A549 (cell line): ENCODE measurements at regions not wholly inside any gene's neighbourhood (a gene's known extent, or its start where the extent isn't known, plus 50 kb on each side); places are given as distances from the start of the nearest gene placed in this dataset.

ENCODE experiments used
- ATAC-seq, 2 experiments: fragments of 200-7000 bp in 1 of 2; fragments of >200 bp in 1 of 2; cut with Nextera tagmentation in 1 of 2; cut with Tn5 transposase in 1 of 2; 3 replicates each; pipeline versions ENCODE4 v1.8.0 to v1.9.1; 2018 to 2020; ENCODE audit warnings: mild to moderate bottlenecking in 1 of 2, moderate library complexity in 1 of 2
- CTCF ChIA-PET: fragments of 300-600 bp; sonication (Branson Sonifier 250); formaldehyde crosslinking; extraction: SDS; loops from one replicate; lab custom pipeline; 2021; ENCODE audit warnings: antibody characterized with exemption, inconsistent platforms; lab: Yijun Ruan, JAX
- POLR2A ChIA-PET: fragments of 350-600 bp; formaldehyde crosslinking; extraction: SDS; loops from one replicate; lab custom pipeline; 2021; ENCODE audit warnings: antibody characterized with exemption, inconsistent platforms; lab: Yijun Ruan, JAX
- DNase-seq, 2 experiments: peaks; one replicate each; pipeline versions ENCODE4 v3.0.0 to v3.0.0-alpha.2; 2011 to 2016; ENCODE audit warnings: low read depth in 1 of 2, low spot score in 1 of 2
- FAIRE-seq: peaks from 2 replicates; lab custom pipeline; 2011; peaks lifted over from hg19 to GRCh38; lab: Jason Lieb, UNC
- H3K27ac ChIP-seq, 2 experiments: fragments of >200 bp; sonication (Bioruptor Twin); formaldehyde crosslinking; 3 replicates each; pipeline ENCODE4 v1.5.1; 2016 to 2017
- H3K4me1 ChIP-seq: fragments of >200 bp; sonication (Bioruptor Twin); formaldehyde crosslinking; 3 replicates; pipeline ENCODE4 v1.6.1; 2016
- H3K4me2 ChIP-seq: fragments of >200 bp; sonication (Bioruptor Twin); formaldehyde crosslinking; 3 replicates; pipeline ENCODE4 v1.6.1; 2016
- H3K4me3 ChIP-seq: fragments of >200 bp; sonication (Bioruptor Twin); formaldehyde crosslinking; 3 replicates; pipeline ENCODE4 v1.5.1; 2016
- H3K9me3 ChIP-seq: fragments of >200 bp; sonication (Bioruptor Twin); formaldehyde crosslinking; 3 replicates; pipeline ENCODE4 v1.6.1; 2016
- CBX2 ChIP-seq: fragments of 200-600 bp; sonication (generic); IDR thresholded peaks from 2 replicates; pipeline ENCODE4 v1.6.1; 2016; ENCODE audit warnings: low read depth, mild to moderate bottlenecking, borderline replicate concordance
- CTCF ChIP-seq: fragments of >200 bp; sonication (Bioruptor Twin); formaldehyde crosslinking; IDR thresholded peaks from 3 replicates; pipeline ENCODE4 v1.5.1; 2016
- ESRRA ChIP-seq: fragments of 150-350 bp; IDR thresholded peaks from 2 replicates; pipeline ENCODE4 v1.6.1; 2014; ENCODE audit warnings: mild to moderate bottlenecking, low read length, borderline replicate concordance
- FOXS1 ChIP-seq: fragments of 250-450 bp; sonication (Bioruptor Pico); IDR thresholded peaks from 2 replicates; pipeline ENCODE4 v1.5.0; 2020; ENCODE audit warnings: mild to moderate bottlenecking, moderate library complexity
- HES2 ChIP-seq: fragments of >200 bp; sonication (Bioruptor Twin); formaldehyde crosslinking; IDR thresholded peaks from 2 replicates; pipeline ENCODE4 v1.6.1; 2016
- HOXA7 ChIP-seq: fragments of 250-450 bp; sonication (Bioruptor Pico); IDR thresholded peaks from 2 replicates; pipeline ENCODE4 v1.5.0; 2020; ENCODE audit warnings: mild to moderate bottlenecking, moderate library complexity
- HOXB5 ChIP-seq: fragments of 250-450 bp; sonication (Bioruptor Pico); IDR thresholded peaks from 2 replicates; pipeline ENCODE4 v1.5.0; 2020; ENCODE audit warnings: mild to moderate bottlenecking, moderate library complexity
- KDM5A ChIP-seq: fragments of 200-600 bp; sonication (generic); IDR thresholded peaks from 2 replicates; pipeline ENCODE4 v1.6.1; 2016; ENCODE audit warnings: antibody characterized with exemption, mild to moderate bottlenecking
- NFE2L2 ChIP-seq: fragments of 150-350 bp; conservative IDR thresholded peaks from 2 replicates; pipeline ENCODE4 v1.6.1; 2014; ENCODE audit warnings: low read length
- PBX3 ChIP-seq: IDR thresholded peaks from 2 replicates; pipeline ENCODE4 v1.6.1; 2012
- POLR2A ChIP-seq: IDR thresholded peaks from 2 replicates; pipeline ENCODE4 v1.6.1; 2012; ENCODE audit warnings: mild to moderate bottlenecking, low read length
- RAD21 ChIP-seq, 2 experiments: fragments of >200 bp in 1 of 2; sonication (Bioruptor Twin) in 1 of 2; formaldehyde crosslinking in 1 of 2; IDR thresholded peaks in 1 of 2; conservative IDR thresholded peaks in 1 of 2; 2 replicates in 1 of 2; 3 replicates in 1 of 2; pipeline ENCODE4 v1.6.1; 2012 to 2018; ENCODE audit warnings: inconsistent platforms in 1 of 2
- RNF2 ChIP-seq: fragments of 200-600 bp; sonication (generic); IDR thresholded peaks from 2 replicates; pipeline ENCODE4 v1.6.1; 2016; ENCODE audit warnings: low read depth, mild to moderate bottlenecking, antibody characterized with exemption, moderate library complexity, borderline replicate concordance
- SMC3 ChIP-seq: fragments of >200 bp; sonication (Bioruptor Twin); formaldehyde crosslinking; IDR thresholded peaks from 3 replicates; pipeline ENCODE4 v1.6.1; 2018; ENCODE audit warnings: inconsistent platforms
- SREBF2 ChIP-seq: fragments of 450-650 bp; IDR thresholded peaks from 2 replicates; pipeline ENCODE4 v1.6.1; 2014; ENCODE audit warnings: mild to moderate bottlenecking, moderate library complexity
- TP53 ChIP-seq: fragments of 250-450 bp; sonication (Bioruptor Pico); IDR thresholded peaks from 2 replicates; pipeline ENCODE4 v1.5.0; 2021; ENCODE audit warnings: mild to moderate bottlenecking, moderate library complexity
- ZC3H11A ChIP-seq: fragments of 450-650 bp; IDR thresholded peaks from 2 replicates; pipeline ENCODE4 v1.6.1; 2014; ENCODE audit warnings: antibody characterized with exemption, mild to moderate bottlenecking
- ZFP36 ChIP-seq: fragments of 450-650 bp; IDR thresholded peaks from 2 replicates; pipeline ENCODE4 v1.6.1; 2014; ENCODE audit warnings: borderline replicate concordance; ENCODE audit not compliant: partially characterized antibody
- ZNF302 ChIP-seq: fragments of 250-450 bp; sonication (Bioruptor Pico); IDR thresholded peaks from 2 replicates; pipeline ENCODE4 v1.9.0; 2021; ENCODE audit warnings: inconsistent platforms, mild to moderate bottlenecking, moderate library complexity
- ZSCAN20 ChIP-seq: fragments of 250-450 bp; sonication (Bioruptor Pico); IDR thresholded peaks from 2 replicates; pipeline ENCODE4 v1.8.0; 2022; ENCODE audit warnings: mild to moderate bottlenecking, moderate library complexity
- WGBS: methylation state at CpG from one replicate; pipeline ENCODE4 v1.1.6; 2017; ENCODE audit errors: missing lambda C conversion rate; 5-methylcytosine and 5-hydroxymethylcytosine counted together
- TF ChIP-seq, protein P1 (sequence below): fragments of 200-600 bp; sonication (generic); IDR thresholded peaks from 2 replicates; pipeline ENCODE4 v1.6.1; 2016; ENCODE audit warnings: antibody characterized with exemption, mild to moderate bottlenecking, moderate library complexity
- TF ChIP-seq, protein P2 (sequence below): IDR thresholded peaks from 2 replicates; pipeline ENCODE4 v1.6.1; 2012
- TF ChIP-seq, protein P3 (sequence below): IDR thresholded peaks from 2 replicates; pipeline ENCODE4 v1.6.1; 2012; ENCODE audit warnings: low read depth, borderline replicate concordance

DNA sequence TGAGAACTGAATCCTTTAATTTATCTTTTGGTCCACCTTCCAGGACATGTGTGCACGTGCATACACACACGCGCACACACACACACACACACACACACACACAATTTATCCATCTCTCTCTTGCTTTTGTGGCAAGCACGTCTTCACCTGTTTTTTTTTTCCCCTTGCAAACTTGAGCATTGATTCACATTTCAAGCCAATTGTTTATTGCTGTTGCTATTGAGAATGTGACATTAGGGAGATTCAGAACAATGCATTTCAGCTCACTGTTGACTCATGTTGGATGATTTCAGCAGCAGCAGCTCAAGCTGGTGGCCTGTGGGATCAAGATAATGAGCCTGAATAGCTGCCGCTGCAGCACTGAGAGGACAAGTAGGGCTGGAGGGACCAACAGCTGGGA lies 128.9 kb downstream of the SNAPC1 start:
- FAIRE-seq (no peak), ATAC-seq (no peak), DNase-seq (no peak)
- no peak overlapping the region for H3K4me2 ChIP-seq
- 36% methylated on average over 5 of the region's 5 CpGs for WGBS
- no peaks in the 10 kb centered on the region for H3K4me1 ChIP-seq
- no peak for TF ChIP-seq CBX2
- no peak for TF ChIP-seq POLR2A
- TF ChIP-seq KDM5A, result no peak
- no peak for TF ChIP-seq ZSCAN20
- no peak for TF ChIP-seq SMC3
- no peak for TF ChIP-seq FOXS1 (CRISPR knock-in tag)
- TF ChIP-seq NFE2L2, result no peak
- TF ChIP-seq ZC3H11A, result no peak
- POLR2A ChIA-PET, result no interaction called here
- H3K27ac ChIP-seq, result no peak overlapping the region
- H3K9me3 ChIP-seq, result no peaks in the 10 kb centered on the region
- CTCF ChIA-PET, result interaction anchor here (1.9 kb wide), 1 partner anchor 235 kb away, joined by 8 read pairs; no protein-coding TSS in a partner anchor
- no peak overlapping the region for H3K4me3 ChIP-seq

DNA sequence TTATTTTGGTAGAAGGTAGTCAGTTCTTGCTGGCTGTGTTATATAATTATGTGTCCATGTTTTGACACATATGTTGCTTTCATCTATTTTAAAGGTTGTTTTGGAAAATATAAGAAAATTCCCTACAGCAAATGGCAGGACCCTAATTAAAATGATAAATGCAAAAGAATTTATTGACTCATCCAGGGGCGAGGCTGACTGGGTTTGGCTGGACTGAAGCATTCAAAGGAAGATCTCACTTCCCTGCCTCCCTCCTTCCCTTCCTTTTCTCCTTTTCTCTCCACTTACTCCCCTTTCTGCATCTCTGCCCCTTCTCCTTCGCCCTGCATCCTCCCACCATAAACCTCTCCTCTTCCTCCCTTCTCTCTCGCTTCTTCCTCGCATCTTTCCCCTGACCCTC lies 129.6 kb downstream of the SNAPC1 start:
- whole genome bisulfite sequencing, result 42% methylated on average over 4 of the region's 4 CpGs
- FAIRE-seq (no peak), ATAC-seq (no peak; a peak in 1 of 6 replicates)
- no peak overlapping the region for H3K4me2 ChIP-seq
- no peaks in the 10 kb centered on the region for H3K4me1 ChIP-seq
- no peak for TF ChIP-seq FOXS1 (CRISPR knock-in tag)
- TF ChIP-seq, protein P1, sequence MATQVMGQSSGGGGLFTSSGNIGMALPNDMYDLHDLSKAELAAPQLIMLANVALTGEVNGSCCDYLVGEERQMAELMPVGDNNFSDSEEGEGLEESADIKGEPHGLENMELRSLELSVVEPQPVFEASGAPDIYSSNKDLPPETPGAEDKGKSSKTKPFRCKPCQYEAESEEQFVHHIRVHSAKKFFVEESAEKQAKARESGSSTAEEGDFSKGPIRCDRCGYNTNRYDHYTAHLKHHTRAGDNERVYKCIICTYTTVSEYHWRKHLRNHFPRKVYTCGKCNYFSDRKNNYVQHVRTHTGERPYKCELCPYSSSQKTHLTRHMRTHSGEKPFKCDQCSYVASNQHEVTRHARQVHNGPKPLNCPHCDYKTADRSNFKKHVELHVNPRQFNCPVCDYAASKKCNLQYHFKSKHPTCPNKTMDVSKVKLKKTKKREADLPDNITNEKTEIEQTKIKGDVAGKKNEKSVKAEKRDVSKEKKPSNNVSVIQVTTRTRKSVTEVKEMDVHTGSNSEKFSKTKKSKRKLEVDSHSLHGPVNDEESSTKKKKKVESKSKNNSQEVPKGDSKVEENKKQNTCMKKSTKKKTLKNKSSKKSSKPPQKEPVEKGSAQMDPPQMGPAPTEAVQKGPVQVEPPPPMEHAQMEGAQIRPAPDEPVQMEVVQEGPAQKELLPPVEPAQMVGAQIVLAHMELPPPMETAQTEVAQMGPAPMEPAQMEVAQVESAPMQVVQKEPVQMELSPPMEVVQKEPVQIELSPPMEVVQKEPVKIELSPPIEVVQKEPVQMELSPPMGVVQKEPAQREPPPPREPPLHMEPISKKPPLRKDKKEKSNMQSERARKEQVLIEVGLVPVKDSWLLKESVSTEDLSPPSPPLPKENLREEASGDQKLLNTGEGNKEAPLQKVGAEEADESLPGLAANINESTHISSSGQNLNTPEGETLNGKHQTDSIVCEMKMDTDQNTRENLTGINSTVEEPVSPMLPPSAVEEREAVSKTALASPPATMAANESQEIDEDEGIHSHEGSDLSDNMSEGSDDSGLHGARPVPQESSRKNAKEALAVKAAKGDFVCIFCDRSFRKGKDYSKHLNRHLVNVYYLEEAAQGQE, result no peak
- TF ChIP-seq ZNF302 (CRISPR knock-in tag), result no peak
- TF ChIP-seq HES2, result no peak
- TF ChIP-seq ZFP36, result no peak
- TF ChIP-seq PBX3, result no peak
- TF ChIP-seq HOXA7 (CRISPR knock-in tag), result no peak
- TF ChIP-seq RNF2, result no peak
- no peak for TF ChIP-seq KDM5A
- TF ChIP-seq, all 56 proteins: peak for 0
- H3K4me3 ChIP-seq, result no peak overlapping the region
- H3K9me3 ChIP-seq, result no peaks in the 10 kb centered on the region
- no peak for DNase-seq
- ChIA-PET CTCF (no interaction called here), POLR2A (no interaction called here)
- no peak overlapping the region for H3K27ac ChIP-seq

- no peak for ATAC-seq
- no peak for FAIRE-seq
- TF ChIP-seq HOXA7 (CRISPR knock-in tag), result no peak
- TF ChIP-seq, protein P2, sequence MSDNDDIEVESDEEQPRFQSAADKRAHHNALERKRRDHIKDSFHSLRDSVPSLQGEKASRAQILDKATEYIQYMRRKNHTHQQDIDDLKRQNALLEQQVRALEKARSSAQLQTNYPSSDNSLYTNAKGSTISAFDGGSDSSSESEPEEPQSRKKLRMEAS, result no peak
- no peak for TF ChIP-seq TP53 (CRISPR knock-in tag)
- TF ChIP-seq, protein P3, sequence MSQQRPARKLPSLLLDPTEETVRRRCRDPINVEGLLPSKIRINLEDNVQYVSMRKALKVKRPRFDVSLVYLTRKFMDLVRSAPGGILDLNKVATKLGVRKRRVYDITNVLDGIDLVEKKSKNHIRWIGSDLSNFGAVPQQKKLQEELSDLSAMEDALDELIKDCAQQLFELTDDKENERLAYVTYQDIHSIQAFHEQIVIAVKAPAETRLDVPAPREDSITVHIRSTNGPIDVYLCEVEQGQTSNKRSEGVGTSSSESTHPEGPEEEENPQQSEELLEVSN, result no peak
- no peak for TF ChIP-seq HOXB5 (CRISPR knock-in tag)
- no peak for TF ChIP-seq SREBF2
- TF ChIP-seq ESRRA, result no peak
- TF ChIP-seq RAD21 (conservative IDR thresholded peaks at IDR 0.05 in 1 of 2, IDR thresholded peaks at IDR 0.05 in 1 of 2), result no peak
- no peak for TF ChIP-seq RNF2
- TF ChIP-seq CTCF, result no peak
- TF ChIP-seq, all 56 proteins: peak for 0
- Histone ChIP-seq H3K27ac (no peak overlapping the region), H3K9me3 (no peaks in the 10 kb centered on the region), H3K4me2 (no peak overlapping the region), H3K4me1 (no peaks in the 10 kb centered on the region), H3K4me3 (no peak overlapping the region)
- POLR2A ChIA-PET, result no interaction called here
- DNase-seq, result no peak
- CTCF ChIA-PET, result interaction anchor here (0.6 to 2.4 kb wide), 7 partner anchors 11 to 235 kb away, joined by 3 to 14 read pairs (median 4); no protein-coding TSS in a partner anchor
- WGBS, result 33% methylated on average over 5 of the region's 5 CpGs
Measured at GRCh38 chr14:61893371-61893940, 131.2 kb downstream of the SNAPC1 start.
